CD4-positive, alpha-beta T cell treated with Interleukin-4 for 4 hours (primary cell): ENCODE measurements at regions not wholly inside any gene's neighbourhood (a gene's known extent, or its start where the extent isn't known, plus 50 kb on each side); places are given as distances from the start of the nearest gene placed in this dataset.

Source experiments
- DNase-seq: peaks from one replicate; pipeline ENCODE4 v3.0.0-alpha.2; 2020

- no peak for DNase-seq
These were observed 201.7 kb upstream of the RAB4A start for GRCh38 chr1:229069176-229069575.

- no peak for DNase-seq
These were observed 200.7 kb upstream of the RAB4A start for GRCh38 chr1:229070168-229070567.

- DNase-seq, result no peak
These were observed 197.7 kb upstream of the RAB4A start for GRCh38 chr1:229073251-229073650.

DNA sequence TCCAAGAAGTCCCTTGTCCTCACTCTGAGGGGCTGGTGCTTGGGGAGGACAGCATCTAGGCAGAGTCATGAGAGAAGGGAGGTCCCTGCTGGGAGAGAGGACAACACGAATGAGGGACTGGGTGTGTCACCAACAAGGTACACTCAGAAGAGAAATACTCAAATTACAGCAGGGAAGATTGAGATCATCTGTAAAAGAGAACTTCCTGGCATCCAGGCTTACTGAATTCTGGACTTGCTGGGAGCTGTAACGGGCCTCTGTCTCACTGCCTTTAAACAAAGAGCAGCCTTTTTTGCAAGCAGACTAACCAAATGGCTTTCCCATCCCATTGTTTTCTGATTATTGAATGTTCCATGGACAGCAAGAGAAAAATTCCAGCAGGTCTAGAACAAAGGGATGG lies 195.7 kb upstream of the RAB4A start:
- no peak for DNase-seq

DNA sequence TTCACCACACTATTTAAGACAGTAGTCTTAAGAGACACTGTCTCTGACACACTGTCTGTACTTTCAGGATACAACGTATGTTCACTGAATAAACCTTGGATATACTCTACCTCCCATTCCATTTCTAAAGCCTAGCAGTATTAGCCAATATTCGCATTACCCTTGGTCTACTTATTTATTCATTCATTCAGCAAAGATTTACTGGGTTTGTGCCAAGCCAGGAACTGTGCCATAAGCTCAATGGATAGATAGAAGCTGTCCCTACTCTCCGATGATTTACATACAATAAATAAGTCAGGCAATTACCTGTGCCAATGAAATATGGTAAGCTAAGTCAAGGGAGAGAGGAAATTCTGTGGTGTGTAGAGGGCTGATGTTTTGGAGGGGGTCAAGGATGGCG lies 195.2 kb upstream of the RAB4A start:
- DNase-seq, result no peak

- DNase-seq, result no peak
These were observed 194.7 kb upstream of the RAB4A start for GRCh38 chr1:229076195-229076594.

- DNase-seq, result no peak
These were observed 191.8 kb upstream of the RAB4A start for GRCh38 chr1:229079016-229079595.

- DNase-seq, result no peak
These were observed 190.6 kb upstream of the RAB4A start for GRCh38 chr1:229080361-229080760.

GRCh38 chr1:229085291-229085690 lies 185.6 kb upstream of the RAB4A start:
- DNase-seq, result no peak

DNA sequence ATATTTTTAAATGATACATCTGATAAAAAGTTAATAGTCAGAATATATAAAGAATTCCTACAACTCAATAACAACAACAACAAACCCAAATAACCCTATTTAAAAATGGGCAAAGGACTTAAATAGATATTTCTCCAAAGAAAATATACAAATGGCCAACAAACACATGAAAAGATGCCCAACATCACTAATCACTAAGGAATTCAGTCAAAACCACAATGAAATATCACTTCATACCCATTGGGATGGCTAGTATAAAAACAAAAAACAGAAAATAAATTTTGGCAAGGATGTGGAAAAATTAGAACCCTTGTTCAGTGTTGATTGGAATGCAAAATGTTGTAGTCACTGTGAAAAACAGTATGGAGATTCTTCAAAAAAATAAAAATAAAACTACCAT lies 184.8 kb upstream of the RAB4A start:
- DNase-seq, result no peak

DNA sequence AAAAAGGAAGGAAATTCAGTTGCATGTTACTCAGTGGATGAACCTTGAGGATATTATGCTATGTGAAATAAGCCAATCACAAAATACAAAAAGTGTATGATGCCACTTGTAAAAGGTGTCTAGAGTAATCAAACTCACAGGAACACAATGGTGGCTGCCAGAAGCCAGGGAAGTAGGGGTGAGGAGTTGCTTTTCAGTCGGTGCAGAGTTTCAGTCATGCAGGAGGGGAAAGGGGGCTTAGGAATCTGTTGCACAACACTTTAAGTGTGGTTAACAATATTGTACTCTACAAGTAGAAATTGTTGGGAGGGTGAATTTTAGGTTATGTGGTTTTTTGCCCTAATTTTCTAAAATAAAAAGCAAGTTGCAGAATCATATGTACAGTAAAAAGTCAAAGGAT lies 184.2 kb upstream of the RAB4A start:
- DNase-seq, result no peak

DNA sequence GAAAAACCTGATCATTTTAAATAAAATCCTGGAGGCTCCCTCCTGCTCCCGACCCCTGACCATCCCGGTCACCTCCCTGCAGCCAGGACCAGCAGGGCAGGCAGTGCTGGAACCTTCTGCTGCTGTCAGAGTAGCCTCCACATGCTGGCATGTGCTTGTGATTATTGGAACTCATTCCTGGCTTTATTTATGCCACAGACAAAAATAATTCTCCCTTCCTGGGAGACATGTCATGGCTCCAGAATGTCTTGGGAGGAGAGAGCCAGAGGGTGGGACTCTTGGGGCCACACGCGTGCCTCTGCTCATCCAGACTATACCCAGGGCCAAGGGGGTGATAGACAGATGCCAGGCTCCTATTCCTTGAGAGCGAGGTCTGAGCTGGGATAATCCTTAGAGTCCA lies 183.6 kb upstream of the RAB4A start:
- DNase-seq, result no peak

- DNase-seq, result no peak
These were observed 183.0 kb upstream of the RAB4A start for GRCh38 chr1:229087906-229088305.

DNA sequence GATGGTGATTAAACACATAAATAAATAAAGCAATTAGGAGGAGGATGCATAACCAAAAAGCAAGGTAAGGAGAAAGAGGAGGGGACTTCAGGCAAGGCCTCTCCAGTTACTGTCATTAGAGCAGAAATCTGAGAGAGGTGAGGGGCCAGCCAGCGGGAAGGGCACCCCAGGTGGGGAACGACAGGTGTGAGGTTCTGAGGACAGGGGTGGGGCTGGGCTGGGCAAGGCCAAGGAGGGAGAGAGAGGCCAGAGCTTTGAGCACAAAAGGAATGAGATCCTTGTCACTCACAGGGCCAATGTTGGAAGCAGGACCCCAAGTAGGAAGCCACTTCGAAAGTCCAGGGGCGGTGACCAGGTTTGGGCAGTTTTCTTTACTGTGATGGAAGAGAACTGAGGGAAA lies 182.2 kb upstream of the RAB4A start:
- no peak for DNase-seq

DNA sequence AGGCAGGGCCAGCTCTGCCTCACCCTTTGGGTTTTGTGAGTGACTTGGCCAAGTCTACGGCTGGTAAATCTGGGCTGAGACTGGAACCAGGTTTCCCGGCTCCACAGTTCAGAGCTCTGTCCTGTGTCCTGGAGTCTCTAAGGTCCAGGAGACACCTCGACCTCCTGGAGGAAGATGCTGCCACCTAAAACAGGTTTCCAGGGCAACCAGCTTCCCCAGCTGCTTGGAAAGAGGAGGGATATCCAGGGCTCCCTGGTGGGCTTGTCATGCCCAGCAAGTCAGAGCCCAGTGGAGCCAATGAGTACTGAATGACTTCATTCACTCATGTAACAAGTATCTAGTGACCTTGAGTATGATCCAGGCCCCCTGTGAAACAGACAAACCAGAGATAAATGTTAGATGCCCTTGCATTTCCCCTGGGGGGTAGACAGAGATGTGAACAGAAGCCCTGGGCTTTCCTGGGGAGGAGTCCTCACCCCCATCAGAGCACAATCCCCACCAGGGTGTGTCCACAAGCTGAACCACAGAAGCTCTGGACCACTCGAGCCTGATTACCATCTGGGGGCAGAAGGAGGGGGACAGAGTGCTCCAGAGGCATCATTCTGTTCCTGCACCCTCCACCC lies 181.2 kb upstream of the RAB4A start:
- no peak for DNase-seq

GRCh38 chr1:229091721-229092136 lies 179.2 kb upstream of the RAB4A start:
- no peak for DNase-seq

DNA sequence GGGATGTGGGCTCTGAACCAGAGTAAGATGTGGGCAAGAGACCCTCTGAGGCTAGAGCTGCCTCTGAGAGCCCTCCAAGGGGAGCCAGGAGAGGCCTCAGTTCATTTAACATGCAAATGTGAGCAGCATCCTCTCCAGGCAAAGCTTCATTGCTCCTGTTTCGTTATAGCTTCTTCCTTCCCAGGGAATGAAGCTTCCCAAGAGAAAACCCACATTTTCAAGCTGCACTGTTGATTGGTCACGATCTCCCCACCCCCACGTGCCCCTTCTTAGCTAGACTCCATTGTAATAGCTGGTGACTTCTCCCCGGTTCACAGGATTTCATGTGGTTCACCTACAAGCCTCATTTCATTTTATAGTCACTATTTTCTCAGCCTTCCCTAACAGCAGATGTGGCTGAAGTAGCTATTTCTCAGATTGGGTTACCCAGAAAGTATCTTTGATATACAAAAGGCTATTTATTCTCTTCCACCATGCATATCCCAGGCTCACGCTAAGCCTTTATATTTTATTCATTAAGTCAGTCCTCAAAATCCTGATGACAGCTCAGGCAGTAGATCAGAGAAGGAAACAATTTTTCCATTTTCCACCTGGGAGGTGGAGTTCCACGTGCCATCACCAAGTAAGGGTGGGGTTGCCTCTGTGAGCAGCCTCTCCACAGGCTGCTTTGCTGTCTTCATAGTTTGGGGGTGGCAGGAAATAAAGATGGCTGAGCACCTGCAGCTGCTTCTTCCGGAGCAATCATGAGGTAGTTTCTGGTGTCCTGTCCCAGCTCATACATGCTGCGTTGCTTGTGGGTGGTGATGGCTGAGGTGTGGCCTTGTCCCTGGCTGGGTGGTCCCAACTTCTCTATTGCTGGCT lies 178.3 kb upstream of the RAB4A start:
- DNase-seq, result no peak

DNA sequence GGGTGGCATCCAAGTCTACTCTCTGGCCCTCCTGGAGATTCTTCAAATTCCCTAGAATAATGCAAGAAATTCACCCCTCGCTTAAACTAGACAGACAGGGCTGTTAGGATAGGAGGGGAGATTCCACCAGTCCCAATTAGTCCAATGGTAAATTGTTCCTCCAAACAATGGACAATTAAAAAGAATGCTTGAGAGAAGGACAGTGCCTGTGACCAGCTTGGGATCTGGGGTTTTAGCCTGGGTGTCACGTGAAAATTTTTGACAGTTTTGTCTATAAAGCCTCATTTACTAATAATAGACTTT lies 177.7 kb upstream of the RAB4A start:
- no peak for DNase-seq

- no peak for DNase-seq
These were observed 177.1 kb upstream of the RAB4A start for GRCh38 chr1:229093609-229094336.

- DNase-seq, result no peak
These were observed 176.2 kb upstream of the RAB4A start for GRCh38 chr1:229094476-229095311.

- no peak for DNase-seq
These were observed 175.6 kb upstream of the RAB4A start for GRCh38 chr1:229095325-229095724.

DNA sequence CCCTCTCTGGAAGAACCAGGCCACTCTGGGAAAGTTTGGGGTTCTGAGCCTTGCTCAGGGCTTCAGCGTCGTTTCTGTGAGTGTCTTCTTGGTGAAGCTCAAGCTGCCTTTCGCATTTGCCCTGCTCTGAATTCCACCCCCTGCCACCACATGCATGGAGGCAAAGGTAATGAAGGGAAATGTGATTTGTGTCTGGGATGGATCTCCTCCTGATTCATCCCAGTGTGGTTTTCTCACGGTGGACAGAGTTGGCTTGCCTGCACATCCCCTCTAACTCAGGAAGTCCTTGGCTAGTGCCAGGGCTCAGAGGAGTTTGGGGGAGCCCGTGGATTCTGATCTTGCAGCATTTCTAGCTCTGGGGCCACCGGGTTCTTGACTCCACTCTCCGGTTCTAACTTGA lies 173.6 kb upstream of the RAB4A start:
- no peak for DNase-seq

- no peak for DNase-seq
These were observed 172.6 kb upstream of the RAB4A start for GRCh38 chr1:229098361-229098760.
